HUDEP-2 (cell line): ENCODE measurements at regions not wholly inside any gene's neighbourhood (a gene's known extent, or its start where the extent isn't known, plus 50 kb on each side); places are given as distances from the start of the nearest gene placed in this dataset.

Experiments used
- DNase-seq, 76 experiments: peaks; one replicate each; lab custom pipeline; 2025; ENCODE audit not compliant: unreplicated experiment in 76 of 76; lab: John Stamatoyannopoulos, UW

- DNase-seq, result no peak
Observed at GRCh38 chr6:156167625-156168071, 609.5 kb upstream of the ARID1B start.

GRCh38 chr6:156167016-156167624, 610.1 kb upstream of the ARID1B start:
- DNase-seq, result no peak

- no peak for DNase-seq
Observed at GRCh38 chr6:156166093-156166492, 611.1 kb upstream of the ARID1B start.

GRCh38 chr6:156164701-156165452, 612.3 kb upstream of the ARID1B start:
- DNase-seq, result no peak

GRCh38 chr6:156163311-156163710, 613.9 kb upstream of the ARID1B start:
- DNase-seq, result no peak

GRCh38 chr6:156161471-156161870, 615.7 kb upstream of the ARID1B start:
- DNase-seq, result no peak

- DNase-seq, result no peak
Observed at GRCh38 chr6:156160795-156161165, 616.4 kb upstream of the ARID1B start.

- DNase-seq, result no peak
Observed at GRCh38 chr6:156160007-156160794, 617.0 kb upstream of the ARID1B start.

- no peak for DNase-seq
Observed at GRCh38 chr6:156154896-156155295, 622.3 kb upstream of the ARID1B start.

- no peak for DNase-seq
Observed at GRCh38 chr6:156150391-156150790, 626.8 kb upstream of the ARID1B start.

GRCh38 chr6:156146891-156147290, 630.3 kb upstream of the ARID1B start:
- DNase-seq, result peak in 1 of 76 experiments; percentile 2

- DNase-seq, result no peak
Observed at GRCh38 chr6:156131221-156131903, 645.8 kb upstream of the ARID1B start.

- DNase-seq, result no peak
Observed at GRCh38 chr6:156126535-156126934, 650.6 kb upstream of the ARID1B start.

- DNase-seq, result no peak
Observed at GRCh38 chr6:156125844-156126243, 651.3 kb upstream of the ARID1B start.

GRCh38 chr6:156123731-156124130, 653.4 kb upstream of the ARID1B start:
- DNase-seq, result no peak

GRCh38 chr6:156121973-156122372, 655.2 kb upstream of the ARID1B start:
- DNase-seq, result no peak

- DNase-seq, result no peak
Observed at GRCh38 chr6:156114541-156114940, 658.9 kb upstream of the NOX3 start.

GRCh38 chr6:156113631-156114030, 658.0 kb upstream of the NOX3 start:
- DNase-seq, result no peak

- DNase-seq, result no peak
Observed at GRCh38 chr6:156111913-156112312, 656.3 kb upstream of the NOX3 start.

- DNase-seq, result no peak
Observed at GRCh38 chr6:156110249-156110648, 654.6 kb upstream of the NOX3 start.

GRCh38 chr6:156109713-156110112, 654.1 kb upstream of the NOX3 start:
- DNase-seq, result no peak
